CD4-positive, alpha-beta memory T cell (primary cell): ENCODE measurements at regions not wholly inside any gene's neighbourhood (a gene's known extent, or its start where the extent isn't known, plus 50 kb on each side); places are given as distances from the start of the nearest gene placed in this dataset.

Experiments used
- CTCF ChIA-PET: fragments of 350-600 bp; sonication (Branson Sonifier 250); formaldehyde crosslinking; loops from one replicate; lab custom pipeline; 2021; ENCODE audit warnings: inconsistent platforms; ENCODE audit not compliant: partially characterized antibody; lab: Charles Lee
- POLR2A ChIA-PET: fragments of 350-600 bp; sonication (Branson Sonifier 250); formaldehyde crosslinking; loops from one replicate; lab custom pipeline; 2021; ENCODE audit not compliant: partially characterized antibody; lab: Charles Lee
- DNase-seq, 5 donors: peaks; one replicate each; pipeline versions ENCODE4 v3.0.0 to v3.0.0-alpha.2; 2020 to 2022; ENCODE audit warnings: mixed read lengths in 1 of 5
- H3K27ac ChIP-seq: one replicate; pipeline ENCODE4 v1.7.0; 2013; ENCODE audit warnings: low read depth, low read length
- H3K27me3 ChIP-seq: 2 replicates; pipeline ENCODE4 v1.7.0; 2013; ENCODE audit warnings: mild to moderate bottlenecking, low read length, moderate library complexity; ENCODE audit not compliant: insufficient read depth
- H3K36me3 ChIP-seq: 2 replicates; pipeline ENCODE4 v1.7.0; 2013; ENCODE audit warnings: mild to moderate bottlenecking, low read length, moderate library complexity; ENCODE audit not compliant: insufficient read depth
- H3K4me1 ChIP-seq: 2 replicates; pipeline ENCODE4 v1.7.0; 2013; ENCODE audit warnings: mild to moderate bottlenecking, low read length, moderate library complexity; ENCODE audit not compliant: insufficient read depth
- H3K4me3 ChIP-seq, 2 donors: one replicate each; pipeline ENCODE4 v1.7.0; 2013; ENCODE audit warnings: low read length in 2 of 2, mild to moderate bottlenecking in 1 of 2
- H3K9me3 ChIP-seq, 2 donors: one replicate each; pipeline ENCODE4 v1.7.0; 2013; ENCODE audit warnings: low read length in 2 of 2, control low read depth in 1 of 2; ENCODE audit not compliant: control insufficient read depth in 1 of 2
- H3K27ac Mint-ChIP-seq, 7 donors: one replicate each; pipeline ENCODE4 v1.8.0; 2020 to 2021; ENCODE audit warnings: mixed read lengths in 7 of 7, mild to moderate bottlenecking in 6 of 7, inconsistent platforms in 3 of 7, moderate library complexity in 3 of 7
- H3K27me3 Mint-ChIP-seq, 2 donors: one replicate each; pipeline ENCODE4 v1.8.0; 2020 to 2021; ENCODE audit warnings: mixed read lengths in 2 of 2
- H3K36me3 Mint-ChIP-seq, 2 donors: one replicate each; pipeline ENCODE4 v1.8.0; 2020 to 2021; ENCODE audit warnings: mixed read lengths in 2 of 2, inconsistent platforms in 1 of 2, mild to moderate bottlenecking in 1 of 2
- H3K4me1 Mint-ChIP-seq, 4 donors: one replicate each; pipeline ENCODE4 v1.8.0; 2020 to 2021; ENCODE audit warnings: mixed read lengths in 4 of 4, mild to moderate bottlenecking in 1 of 4
- H3K4me3 Mint-ChIP-seq, 8 donors: one replicate each; pipeline ENCODE4 v1.8.0; 2020 to 2021; ENCODE audit warnings: mixed read lengths in 8 of 8, mild to moderate bottlenecking in 7 of 8, moderate library complexity in 6 of 8, inconsistent platforms in 3 of 8
- H3K9me3 Mint-ChIP-seq, 8 donors: one replicate each; pipeline ENCODE4 v1.8.0; 2020 to 2021; ENCODE audit warnings: mixed read lengths in 8 of 8, mild to moderate bottlenecking in 5 of 8, inconsistent platforms in 3 of 8, moderate library complexity in 1 of 8
- intact Hi-C: fragments of 100-400 bp; cut with micrococcal nuclease; formaldehyde crosslinking; loops from one replicate; pipeline ENCODE4 v1.15.1; 2023

GRCh38 chr2:2750867-2751714 is 420.0 kb upstream of the MYT1L start:
- no peaks in the 10 kb centered on the region for H3K4me1 Mint-ChIP-seq
- CTCF ChIA-PET: no interaction called here
- intact Hi-C loops: no loop called here
- Histone ChIP-seq H3K27me3 (no peaks in the 10 kb centered on the region), H3K27ac (no peak overlapping the region), H3K36me3 (no peaks in the 10 kb centered on the region), H3K9me3 (no peaks in the 10 kb centered on the region), H3K4me1 (no peaks in the 10 kb centered on the region), H3K4me3 (no peak overlapping the region)
- POLR2A ChIA-PET: no interaction called here
- H3K4me3 Mint-ChIP-seq: no peak overlapping the region
- H3K9me3 Mint-ChIP-seq: peaks cover 0 to 19% (median 8%) of the 10 kb centered on the region in 8 donors
- no peak overlapping the region for H3K27ac Mint-ChIP-seq
- DNase-seq: no peak
- no peaks in the 10 kb centered on the region for H3K36me3 Mint-ChIP-seq
- H3K27me3 Mint-ChIP-seq: peaks cover 0 to 3% of the 10 kb centered on the region in 2 donors

GRCh38 chr2:2749206-2749598 is 418.1 kb upstream of the MYT1L start:
- no peak overlapping the region for H3K27ac ChIP-seq
- no peak overlapping the region for H3K4me3 Mint-ChIP-seq
- no peaks in the 10 kb centered on the region for H3K4me1 ChIP-seq
- peaks cover 0 to 15% (median 6%) of the 10 kb centered on the region in 8 donors for H3K9me3 Mint-ChIP-seq
- H3K9me3 ChIP-seq: no peaks in the 10 kb centered on the region
- H3K4me3 ChIP-seq: no peak overlapping the region
- no peaks in the 10 kb centered on the region for H3K36me3 Mint-ChIP-seq
- no peak for DNase-seq
- no peaks in the 10 kb centered on the region for H3K27me3 ChIP-seq
- no peaks in the 10 kb centered on the region for H3K36me3 ChIP-seq
- H3K4me1 Mint-ChIP-seq: no peaks in the 10 kb centered on the region
- POLR2A ChIA-PET: no interaction called here
- CTCF ChIA-PET: no interaction called here
- H3K27ac Mint-ChIP-seq: no peak overlapping the region
- intact Hi-C loops: no loop called here
- peaks cover 0 to 3% of the 10 kb centered on the region in 2 donors for H3K27me3 Mint-ChIP-seq

GRCh38 chr2:2748399-2749205 is 417.5 kb upstream of the MYT1L start:
- DNase-seq: no peak
- Histone ChIP-seq H3K36me3 (no peaks in the 10 kb centered on the region), H3K27me3 (no peaks in the 10 kb centered on the region), H3K4me3 (no peak overlapping the region), H3K4me1 (no peaks in the 10 kb centered on the region), H3K9me3 (no peaks in the 10 kb centered on the region), H3K27ac (no peak overlapping the region)
- Mint-ChIP-seq H3K27me3 (peaks cover 0 to 3% of the 10 kb centered on the region in 2 donors), H3K4me3 (no peak overlapping the region), H3K9me3 (peaks cover 0 to 11% (median 4%) of the 10 kb centered on the region in 8 donors), H3K36me3 (no peaks in the 10 kb centered on the region), H3K4me1 (no peaks in the 10 kb centered on the region), H3K27ac (no peak overlapping the region)
- POLR2A ChIA-PET: no interaction called here
- CTCF ChIA-PET: no interaction called here
- intact Hi-C loops: no loop called here

- H3K4me3 Mint-ChIP-seq: no peak overlapping the region
- CTCF ChIA-PET: no interaction called here
These were observed 416.8 kb upstream of the MYT1L start for GRCh38 chr2:2747797-2748301.

GRCh38 chr2:2746731-2747130 is 415.7 kb upstream of the MYT1L start:
- no peak overlapping the region for H3K4me3 Mint-ChIP-seq
- DNase-seq: no peak
- Histone ChIP-seq H3K36me3 (no peaks in the 10 kb centered on the region), H3K9me3 (no peaks in the 10 kb centered on the region), H3K4me1 (no peaks in the 10 kb centered on the region), H3K27me3 (no peaks in the 10 kb centered on the region), H3K4me3 (no peak overlapping the region), H3K27ac (no peak overlapping the region)
- H3K9me3 Mint-ChIP-seq: peaks cover 0 to 4% (median 0%) of the 10 kb centered on the region in 8 donors
- ChIA-PET POLR2A (no interaction called here), CTCF (no interaction called here)
- no peaks in the 10 kb centered on the region for H3K36me3 Mint-ChIP-seq
- H3K27ac Mint-ChIP-seq: no peak overlapping the region
- peaks cover 0 to 3% of the 10 kb centered on the region in 2 donors for H3K27me3 Mint-ChIP-seq
- intact Hi-C loops: no loop called here
- no peaks in the 10 kb centered on the region for H3K4me1 Mint-ChIP-seq

More at GRCh38 chr2:2747797-2748301, 416.8 kb upstream of the MYT1L start:
- Histone ChIP-seq H3K4me1 (no peaks in the 10 kb centered on the region), H3K36me3 (no peaks in the 10 kb centered on the region), H3K27me3 (no peaks in the 10 kb centered on the region), H3K9me3 (no peaks in the 10 kb centered on the region), H3K27ac (no peak overlapping the region), H3K4me3 (no peak overlapping the region)
- no peak for DNase-seq
- Mint-ChIP-seq H3K4me1 (no peaks in the 10 kb centered on the region), H3K27me3 (peaks cover 0 to 3% of the 10 kb centered on the region in 2 donors), H3K27ac (no peak overlapping the region), H3K36me3 (no peaks in the 10 kb centered on the region), H3K9me3 (peaks cover 0 to 3% (median 2%) of the 10 kb centered on the region in 8 donors)
- intact Hi-C loops: no loop called here
- POLR2A ChIA-PET: no interaction called here

GRCh38 chr2:2744958-2745715 is 414.1 kb upstream of the MYT1L start:
- Histone ChIP-seq H3K4me1 (no peaks in the 10 kb centered on the region), H3K27me3 (no peaks in the 10 kb centered on the region), H3K9me3 (no peaks in the 10 kb centered on the region), H3K36me3 (no peaks in the 10 kb centered on the region), H3K27ac (no peak overlapping the region), H3K4me3 (no peak overlapping the region)
- intact Hi-C loops: no loop called here
- no peak overlapping the region for H3K4me3 Mint-ChIP-seq
- ChIA-PET POLR2A (no interaction called here), CTCF (no interaction called here)
- no peak for DNase-seq
- H3K4me1 Mint-ChIP-seq: no peaks in the 10 kb centered on the region
- no peaks in the 10 kb centered on the region for H3K36me3 Mint-ChIP-seq
- no peak overlapping the region for H3K27ac Mint-ChIP-seq
- peaks cover 0 to 3% (median 0%) of the 10 kb centered on the region in 8 donors for H3K9me3 Mint-ChIP-seq
- peaks cover 0 to 3% of the 10 kb centered on the region in 2 donors for H3K27me3 Mint-ChIP-seq

GRCh38 chr2:2744107-2744506 is 413.0 kb upstream of the MYT1L start:
- no peak for DNase-seq
- CTCF ChIA-PET: no interaction called here
- POLR2A ChIA-PET: no interaction called here
- Histone ChIP-seq H3K4me3 (no peak overlapping the region), H3K9me3 (no peaks in the 10 kb centered on the region), H3K27me3 (no peaks in the 10 kb centered on the region), H3K4me1 (no peaks in the 10 kb centered on the region), H3K27ac (no peak overlapping the region), H3K36me3 (no peaks in the 10 kb centered on the region)
- Mint-ChIP-seq H3K4me3 (no peak overlapping the region), H3K9me3 (peaks cover 0 to 5% (median 0%) of the 10 kb centered on the region in 8 donors), H3K36me3 (no peaks in the 10 kb centered on the region), H3K27me3 (peaks cover 0 to 3% of the 10 kb centered on the region in 2 donors), H3K27ac (no peak overlapping the region), H3K4me1 (no peaks in the 10 kb centered on the region)
- intact Hi-C loops: no loop called here
